GM19468 (cell line): ENCODE measurements at regions not wholly inside any gene's neighbourhood (a gene's known extent, or its start where the extent isn't known, plus 50 kb on each side); places are given as distances from the start of the nearest gene placed in this dataset.
"Not testable (repeated sequence)": the region's sequence is repeated elsewhere in the genome, so short reads cannot be mapped to it uniquely, and the experiment has no call there.

Experiments
- ATAC-seq: cut with Tn5 transposase; IDR thresholded peaks from one replicate; pipeline ENCODE4 v1.9.1; 2021; ENCODE audit warnings: mild to moderate bottlenecking, moderate library complexity, moderate number of reproducible peaks; ENCODE audit not compliant: unreplicated experiment; ENCODE audit errors: extremely low read depth

- ATAC-seq = no peak
Measured at GRCh38 chr6:90463359-90463758, 123.5 kb downstream of the MAP3K7 start.

GRCh38 chr6:90462102-90462501 is 124.8 kb downstream of the MAP3K7 start:
- no peak for ATAC-seq

GRCh38 chr6:90461383-90461782 is 125.5 kb downstream of the MAP3K7 start:
- no peak for ATAC-seq

- ATAC-seq = no peak
Measured at GRCh38 chr6:90460051-90460450, 126.8 kb downstream of the MAP3K7 start.

- ATAC-seq = no peak
Measured at GRCh38 chr6:90459225-90459758, 127.6 kb downstream of the MAP3K7 start.

GRCh38 chr6:90458353-90459224 is 128.3 kb downstream of the MAP3K7 start:
- no peak for ATAC-seq

GRCh38 chr6:90457867-90458259 is 129.0 kb downstream of the MAP3K7 start:
- ATAC-seq = no peak

GRCh38 chr6:90456997-90457866 is 129.6 kb downstream of the MAP3K7 start:
- not testable (repeated sequence) for ATAC-seq

- no peak for ATAC-seq
Measured at GRCh38 chr6:90456001-90456400, 130.9 kb downstream of the MAP3K7 start.

- ATAC-seq = no peak
Measured at GRCh38 chr6:90454836-90455427, 131.9 kb downstream of the MAP3K7 start.

- no peak for ATAC-seq
Measured at GRCh38 chr6:90450268-90450953, 136.5 kb downstream of the MAP3K7 start.

GRCh38 chr6:90449311-90449710 is 137.6 kb downstream of the MAP3K7 start:
- ATAC-seq = no peak

- ATAC-seq = no peak
Measured at GRCh38 chr6:90448836-90449235, 138.0 kb downstream of the MAP3K7 start.

- ATAC-seq = no peak
Measured at GRCh38 chr6:90446164-90446563, 140.7 kb downstream of the MAP3K7 start.

- ATAC-seq = no peak
Measured at GRCh38 chr6:90445533-90446108, 141.3 kb downstream of the MAP3K7 start.

GRCh38 chr6:90444160-90444714 is 142.6 kb downstream of the MAP3K7 start:
- ATAC-seq = no peak

GRCh38 chr6:90442366-90442765 is 144.5 kb downstream of the MAP3K7 start:
- no peak for ATAC-seq

- no peak for ATAC-seq
Measured at GRCh38 chr6:90440586-90441283, 144.1 kb upstream of the BACH2 start.

GRCh38 chr6:90439586-90439985 is 142.9 kb upstream of the BACH2 start:
- no peak for ATAC-seq
